ENCODE measurements at regions not wholly inside any gene's neighbourhood (a gene's known extent, or its start where the extent isn't known, plus 50 kb on each side); places are given as distances from the start of the nearest gene placed in this dataset.
"Not testable (repeated sequence)": the region's sequence is repeated elsewhere in the genome, so short reads cannot be mapped to it uniquely, and the experiment has no call there.

DNA sequence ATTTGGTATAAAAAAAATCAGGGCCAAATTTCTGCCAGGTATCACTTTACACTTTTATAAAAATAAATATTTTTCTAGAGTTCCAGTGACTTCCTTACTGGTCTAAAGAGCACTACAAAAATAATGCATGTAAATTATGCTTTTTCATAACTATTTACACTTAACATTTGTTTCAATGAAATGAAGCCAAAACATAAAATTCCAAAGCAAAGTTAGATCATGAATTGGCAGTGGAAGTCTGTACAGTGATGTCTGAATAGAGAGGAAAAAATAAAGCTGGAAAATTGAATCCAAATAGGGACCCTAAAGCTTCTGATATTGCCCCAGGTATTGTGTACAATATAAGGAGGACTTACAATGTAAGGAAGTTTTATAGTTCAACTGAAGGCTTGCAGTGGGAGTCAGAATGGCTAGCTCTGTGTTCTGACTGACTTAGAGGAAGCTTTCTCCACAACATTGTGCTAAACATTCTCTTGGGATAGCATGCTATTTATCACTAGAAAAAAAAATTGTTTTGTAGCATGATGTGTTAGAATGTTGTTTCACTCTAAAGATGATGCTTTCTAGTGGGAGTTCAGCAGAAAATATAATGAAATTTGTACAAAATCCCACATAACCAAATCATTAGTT lies 288.2 kb upstream of the UGT8 start:
- DNase-seq: no peak

DNA sequence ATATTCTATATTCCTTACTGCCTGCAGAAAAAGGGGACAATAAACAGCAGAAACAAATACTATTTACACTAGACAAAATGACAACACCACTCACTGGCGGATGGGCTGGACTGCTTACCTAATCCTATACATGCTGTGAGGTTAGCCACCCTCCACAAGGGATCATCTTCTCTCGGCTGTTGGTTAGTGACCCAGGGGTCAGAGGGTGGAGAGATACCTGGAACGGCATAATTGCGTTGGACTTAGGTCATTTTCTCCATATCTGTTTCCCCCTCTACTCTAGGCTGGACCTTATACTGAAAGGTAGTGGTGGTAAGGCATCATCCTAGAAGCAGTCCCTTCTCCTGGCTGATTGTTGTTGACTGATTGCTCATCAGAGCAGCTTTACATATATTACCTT lies 286.8 kb upstream of the UGT8 start:
- DNase-seq: no peak

DNA sequence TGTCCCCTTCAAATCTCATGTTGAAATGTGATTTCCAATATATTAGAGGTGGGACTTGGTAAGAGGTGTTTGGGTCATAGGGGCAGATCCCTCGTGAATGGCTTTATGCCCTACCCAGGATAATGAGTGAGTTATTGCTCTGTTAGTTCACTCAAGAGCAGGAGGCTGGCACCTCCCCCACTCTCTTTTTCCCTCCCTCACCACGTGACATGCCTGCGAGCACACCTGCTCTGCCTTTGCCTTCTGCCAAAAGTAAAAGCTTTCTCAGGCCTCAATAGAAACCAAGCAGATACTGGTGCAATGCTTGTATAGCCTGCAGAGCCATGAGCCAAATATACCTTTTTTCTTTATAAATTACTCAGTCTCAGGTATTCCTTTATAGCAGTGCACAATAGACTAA lies 286.3 kb upstream of the UGT8 start:
- no peak for DNase-seq

DNA sequence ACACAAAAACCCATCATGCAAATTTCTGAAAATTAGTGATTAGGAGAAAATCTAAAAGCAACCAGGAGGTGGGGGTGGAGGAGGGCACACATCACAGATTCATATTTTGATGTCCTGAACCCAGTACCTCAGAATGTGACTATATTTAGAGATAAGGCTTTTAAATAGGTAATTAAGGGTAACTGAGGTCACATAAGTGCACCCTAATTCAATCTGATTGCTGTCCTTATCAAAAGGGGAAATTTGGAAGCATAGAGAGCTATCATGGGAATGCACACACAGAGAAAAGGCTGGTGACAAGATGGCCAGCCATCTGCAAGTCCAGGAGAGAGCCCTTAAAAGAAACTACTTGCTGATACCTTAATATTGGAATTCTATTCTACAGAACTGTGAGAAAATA lies 281.8 kb upstream of the UGT8 start:
- no peak for DNase-seq

DNA sequence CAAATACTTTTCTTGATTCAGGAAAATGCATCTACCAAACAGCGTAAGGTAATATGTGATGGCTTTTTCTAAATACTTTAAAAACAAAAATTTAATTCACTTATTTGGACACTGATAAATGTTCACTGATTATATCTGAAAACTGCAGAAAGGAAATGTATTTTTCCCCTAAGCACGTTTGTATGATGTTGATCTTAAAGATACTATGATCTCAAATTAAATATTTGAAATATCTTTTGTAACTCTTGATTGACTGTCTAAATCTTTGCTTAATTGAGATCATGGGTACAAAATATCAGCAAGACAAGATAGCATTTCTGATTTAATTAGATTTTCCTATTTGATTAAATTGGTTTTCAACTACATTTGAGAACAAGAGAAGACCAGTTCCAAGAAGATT lies 281.0 kb upstream of the UGT8 start:
- no peak for DNase-seq

DNA sequence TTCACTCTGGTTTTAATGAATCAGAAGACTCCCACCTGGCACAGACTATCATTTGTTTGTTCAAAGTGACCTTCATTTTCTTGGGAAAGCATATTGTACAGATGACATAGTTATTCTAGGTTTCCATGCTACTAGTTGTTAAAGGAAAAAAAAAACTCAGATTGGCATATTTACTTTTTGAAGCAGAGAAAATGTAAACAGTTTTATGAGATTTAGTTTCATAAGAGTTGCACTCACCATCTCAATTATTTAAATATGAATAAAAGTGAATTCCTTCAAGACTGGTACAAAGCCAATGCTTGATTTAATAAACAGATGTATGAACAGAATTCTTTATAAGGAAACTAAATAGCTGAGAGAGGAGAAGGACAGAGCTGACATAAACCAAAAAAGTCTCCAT lies 280.3 kb upstream of the UGT8 start:
- no peak for DNase-seq

DNA sequence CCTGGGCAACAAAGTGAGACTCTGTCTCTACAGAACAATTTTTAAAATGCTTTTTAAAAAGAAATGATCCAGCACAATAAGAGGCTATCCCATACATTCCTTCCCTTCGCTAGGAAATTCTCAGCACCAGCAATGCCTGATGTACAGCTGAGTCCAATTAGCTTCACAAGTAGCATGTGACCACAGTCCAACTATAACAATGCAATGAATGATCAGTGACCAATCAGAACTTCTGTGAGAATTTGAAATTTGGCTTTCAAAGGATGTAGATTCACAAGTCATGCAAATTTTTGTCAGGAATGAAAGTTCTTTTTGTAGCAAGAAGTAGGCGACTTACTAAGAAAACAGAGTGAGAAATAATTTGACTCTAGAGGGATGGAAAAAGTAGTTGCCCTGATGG lies 278.5 kb upstream of the UGT8 start:
- no peak for DNase-seq

DNA sequence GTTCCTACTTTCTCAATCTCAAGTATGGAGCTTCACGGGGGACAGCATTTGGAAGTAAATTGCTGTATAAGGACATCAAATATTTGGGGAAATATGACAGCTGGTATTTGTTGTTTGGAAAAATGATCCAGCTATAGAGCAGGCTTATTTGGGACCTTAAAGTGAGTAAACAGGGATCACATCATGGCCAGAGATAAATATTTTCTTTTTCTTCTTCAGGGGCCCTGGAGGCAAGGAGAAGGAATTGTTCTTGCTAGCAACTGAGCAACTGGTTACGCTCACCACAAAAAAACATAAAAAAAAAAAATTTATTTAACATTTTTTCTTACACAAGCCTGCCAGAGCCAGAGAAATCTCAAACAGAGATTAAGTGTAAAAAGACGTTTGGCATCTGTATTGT lies 277.2 kb upstream of the UGT8 start:
- DNase-seq: no peak

DNA sequence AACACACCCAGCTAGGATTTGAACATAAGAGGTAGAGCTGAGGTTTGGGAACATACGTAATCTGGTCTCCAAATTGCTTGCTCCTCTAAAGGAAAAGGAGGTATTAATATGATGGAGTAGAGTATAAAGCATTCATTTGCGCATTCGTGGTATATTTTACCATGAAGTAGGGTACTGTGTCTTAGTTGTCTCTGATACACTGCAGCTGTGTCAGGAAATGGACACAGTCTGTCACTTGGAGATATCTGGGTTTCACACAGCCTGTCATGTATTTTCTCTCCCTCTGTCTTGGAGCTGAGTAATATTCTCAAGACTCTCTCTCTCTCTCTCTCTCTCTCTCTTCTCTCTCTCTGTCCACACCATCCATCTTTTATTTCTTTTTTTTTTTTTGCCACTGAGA lies 274.8 kb upstream of the UGT8 start:
- no peak for DNase-seq

DNA sequence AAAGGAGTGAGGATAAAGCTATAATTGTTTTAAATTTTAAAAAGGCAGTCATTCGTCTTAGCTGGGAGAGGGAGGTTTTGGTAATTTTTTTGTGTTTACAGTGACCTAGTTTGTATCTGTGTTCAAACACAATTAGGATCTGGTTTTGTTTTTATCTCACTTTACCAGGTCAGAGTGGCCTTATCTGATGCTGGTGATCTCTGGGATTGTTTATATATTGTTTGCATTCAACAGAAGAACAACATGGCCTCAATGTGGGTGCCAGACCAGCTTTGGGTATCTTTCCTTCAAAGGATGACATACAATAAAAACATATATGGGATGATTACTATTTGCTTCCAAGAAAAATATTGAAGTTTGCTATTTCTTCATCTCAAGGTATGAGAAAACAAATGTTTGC lies 272.2 kb upstream of the UGT8 start:
- no peak for DNase-seq

DNA sequence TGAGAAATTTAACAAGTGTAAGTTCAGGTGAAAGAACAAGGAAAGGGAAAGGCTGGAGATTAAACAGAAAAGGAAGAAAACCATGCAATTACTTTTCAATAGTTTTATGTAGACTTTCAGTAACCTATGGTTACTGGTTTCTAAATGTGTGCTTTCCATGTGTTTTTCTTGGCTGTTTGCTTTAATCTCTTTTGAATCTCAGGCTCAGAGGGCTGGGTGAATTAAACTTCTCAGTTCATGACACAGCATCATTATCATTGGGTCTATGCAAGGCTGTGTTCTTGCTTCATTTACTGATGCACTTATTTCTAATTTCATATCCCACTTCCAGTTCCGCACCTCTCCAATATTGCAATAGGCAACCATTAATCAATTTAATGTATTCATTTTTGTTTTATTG lies 266.5 kb upstream of the UGT8 start:
- no peak for DNase-seq

DNA sequence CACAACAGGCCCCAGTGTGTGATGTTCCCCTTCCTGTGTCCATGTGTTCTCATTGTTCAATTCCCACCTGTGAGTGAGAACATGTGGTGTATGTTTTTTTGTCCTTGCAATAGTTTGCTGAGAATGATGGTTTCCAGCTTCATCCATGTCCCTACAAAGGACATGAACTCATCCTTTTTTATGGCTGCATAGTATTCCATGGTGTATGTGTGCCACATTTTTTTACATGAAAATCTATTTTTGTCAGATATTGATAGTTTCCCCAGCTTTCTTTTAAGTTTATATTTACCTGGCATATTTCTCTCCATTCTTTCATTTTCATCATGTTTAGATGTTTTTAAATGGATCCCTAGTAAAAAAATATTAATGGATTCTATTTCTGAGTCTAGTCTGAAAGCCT lies 264.2 kb upstream of the UGT8 start:
- DNase-seq: not testable (repeated sequence)

DNA sequence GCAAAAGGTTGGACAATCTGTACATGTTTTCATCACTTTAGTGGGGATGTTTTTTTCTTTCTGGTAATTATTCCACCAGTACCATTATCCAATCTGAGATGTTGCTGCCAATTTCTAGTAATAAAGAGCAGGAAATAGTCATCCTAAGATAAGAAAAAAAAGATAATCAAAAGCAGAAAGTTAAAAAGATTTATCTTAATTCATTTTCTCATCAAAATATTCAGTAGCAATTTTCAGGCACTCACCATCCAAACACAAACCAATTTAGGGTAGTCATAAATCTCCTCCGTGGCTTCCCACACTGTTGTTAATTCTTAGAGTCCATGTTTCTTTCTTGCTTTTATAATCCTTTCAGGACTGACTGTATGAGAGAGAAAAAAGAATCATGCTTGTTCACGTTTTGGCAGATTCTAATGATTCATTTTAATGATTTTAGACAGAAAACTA lies 263.7 kb upstream of the UGT8 start:
- DNase-seq: no peak

DNA sequence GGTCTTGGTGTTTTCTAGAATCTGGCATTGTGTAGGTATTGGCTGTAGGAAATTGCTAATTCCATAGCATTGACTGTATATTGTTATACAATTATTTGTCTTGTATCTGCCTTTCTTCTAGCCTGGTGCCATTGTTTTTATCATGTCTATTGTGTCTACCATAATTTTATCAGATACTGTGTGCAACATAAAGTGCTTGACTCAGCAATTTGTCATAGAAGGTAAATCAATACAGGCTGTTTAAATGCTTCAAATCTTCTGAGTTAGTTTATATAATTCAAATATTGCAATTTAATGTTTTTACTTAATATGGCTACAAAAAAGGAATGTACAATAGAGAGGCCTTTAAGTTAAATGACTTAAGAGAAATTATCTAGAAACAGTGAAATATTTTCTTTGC lies 263.3 kb upstream of the UGT8 start:
- no peak for DNase-seq

DNA sequence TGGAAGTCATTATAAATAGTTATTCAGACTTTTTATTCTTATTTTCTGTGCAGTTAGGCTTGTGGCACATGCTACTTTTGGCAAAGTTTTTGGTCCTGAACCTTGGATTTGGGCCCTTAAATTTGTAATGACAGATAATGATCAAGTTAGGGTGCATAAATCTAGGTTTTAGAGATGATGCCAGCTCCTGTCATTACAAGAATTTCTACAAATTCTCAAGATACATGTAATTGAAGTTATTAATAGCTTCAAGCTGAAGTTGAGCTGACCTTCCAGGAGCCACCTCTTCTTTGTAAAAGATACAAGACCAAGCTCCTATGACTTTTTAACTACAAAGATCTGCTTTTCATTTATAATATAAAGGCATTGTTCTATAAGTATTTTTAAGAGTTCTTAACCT lies 255.6 kb upstream of the UGT8 start:
- DNase-seq: no peak

DNA sequence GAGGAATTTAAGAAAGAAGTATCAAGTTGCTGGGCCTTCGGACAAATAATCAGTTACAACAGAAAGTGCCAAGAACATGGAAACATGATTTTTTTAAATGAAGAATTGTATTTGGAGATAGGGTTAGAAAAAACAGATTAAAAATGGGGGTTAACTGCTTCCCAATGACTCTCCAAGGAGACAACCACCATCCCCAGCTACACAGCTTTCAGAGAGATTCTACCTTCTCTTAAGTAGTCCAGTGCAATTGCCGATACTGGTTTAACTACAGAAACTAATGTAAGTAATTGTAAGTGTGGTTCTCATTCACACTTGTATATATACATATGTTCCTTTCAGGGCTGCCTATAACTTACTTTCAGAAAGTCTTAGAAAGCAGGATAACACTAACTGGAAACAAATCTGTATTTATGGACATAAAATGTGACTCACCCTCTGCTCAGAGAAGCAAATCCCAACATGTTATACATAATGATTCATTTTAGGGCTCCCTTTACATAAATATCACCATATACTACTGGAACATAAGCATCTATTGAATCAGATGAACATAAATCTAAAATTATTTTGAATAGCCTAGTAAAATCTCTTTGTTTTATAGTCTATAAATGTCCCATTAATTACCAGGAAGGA lies 248.9 kb upstream of the UGT8 start:
- DNase-seq: no peak

DNA sequence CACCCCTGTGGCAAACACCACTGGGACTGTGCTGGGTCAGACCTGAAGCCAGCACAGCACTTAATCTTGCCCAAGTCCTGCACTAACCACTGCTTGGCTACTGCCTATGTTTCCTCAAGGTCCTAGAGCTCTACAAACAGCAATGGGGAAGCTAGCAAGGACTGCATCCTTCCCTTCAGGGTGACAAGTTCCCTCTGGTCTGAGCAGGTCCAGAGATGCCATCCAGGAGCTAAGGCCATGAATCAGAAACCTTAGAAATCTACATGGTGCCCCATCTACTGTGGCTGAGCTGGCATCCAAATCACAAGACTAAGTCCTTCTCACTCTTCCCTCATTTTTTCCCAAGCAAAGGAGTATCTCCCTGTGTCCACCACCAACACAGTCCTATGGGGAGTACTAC lies 239.7 kb upstream of the UGT8 start:
- no peak for DNase-seq

DNA sequence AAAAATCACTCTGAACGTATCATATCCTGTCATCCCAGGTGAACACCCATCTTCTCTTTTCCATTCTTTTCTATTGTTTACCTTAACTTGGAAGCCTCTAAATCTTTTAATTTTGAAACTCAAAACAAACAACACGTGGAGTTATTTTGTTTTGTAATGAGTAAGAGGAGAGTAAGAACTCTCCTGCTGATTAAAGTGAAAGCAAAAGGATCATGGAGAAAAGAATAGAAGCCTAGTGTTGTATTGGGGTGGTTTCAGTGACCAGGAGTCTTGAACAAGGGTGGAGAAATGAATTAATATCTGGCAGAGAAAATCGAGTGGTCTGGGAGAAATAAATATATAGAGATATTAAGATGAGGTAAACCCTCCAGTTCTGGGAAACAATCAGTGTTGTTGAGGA lies 237.4 kb upstream of the UGT8 start:
- DNase-seq: no peak

DNA sequence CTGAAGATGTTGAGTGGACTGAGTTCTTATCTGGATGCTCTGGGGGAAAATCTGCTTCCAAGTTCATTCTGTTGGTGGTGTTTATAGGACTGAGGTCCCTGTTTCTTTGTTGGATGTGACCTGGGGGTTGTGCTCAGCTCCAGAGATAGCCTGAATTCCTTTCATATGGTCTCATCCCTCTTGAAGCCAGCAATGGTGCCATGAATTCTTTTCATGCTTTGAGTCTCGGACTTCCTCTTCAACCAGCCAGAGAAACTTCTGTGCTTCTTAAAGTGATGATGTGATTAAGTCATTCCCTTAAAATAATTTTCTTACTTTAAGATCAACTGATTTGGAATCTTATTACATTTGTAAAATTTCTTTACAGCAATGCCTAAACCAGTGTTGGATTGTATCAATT lies 233.8 kb upstream of the UGT8 start:
- DNase-seq: no peak

DNA sequence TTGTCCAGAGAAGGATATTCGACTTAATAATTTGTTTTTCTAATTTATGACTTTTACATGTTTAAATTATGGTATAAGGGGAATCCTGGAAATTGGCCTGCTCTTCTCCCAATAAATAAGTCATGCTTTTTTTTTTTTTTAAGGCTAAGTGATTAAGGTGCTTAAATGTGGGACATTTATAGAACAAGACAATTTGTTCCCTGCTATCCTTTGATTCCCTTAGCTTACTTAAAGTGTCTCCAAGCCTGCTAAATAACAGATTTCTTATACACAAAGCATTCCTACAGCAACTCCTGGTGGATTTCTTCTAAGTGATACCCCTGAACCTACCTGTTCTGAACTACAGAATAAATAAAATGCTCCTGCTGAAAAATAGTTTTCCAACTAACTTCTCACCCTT lies 233.0 kb upstream of the UGT8 start:
- no peak for DNase-seq

DNA sequence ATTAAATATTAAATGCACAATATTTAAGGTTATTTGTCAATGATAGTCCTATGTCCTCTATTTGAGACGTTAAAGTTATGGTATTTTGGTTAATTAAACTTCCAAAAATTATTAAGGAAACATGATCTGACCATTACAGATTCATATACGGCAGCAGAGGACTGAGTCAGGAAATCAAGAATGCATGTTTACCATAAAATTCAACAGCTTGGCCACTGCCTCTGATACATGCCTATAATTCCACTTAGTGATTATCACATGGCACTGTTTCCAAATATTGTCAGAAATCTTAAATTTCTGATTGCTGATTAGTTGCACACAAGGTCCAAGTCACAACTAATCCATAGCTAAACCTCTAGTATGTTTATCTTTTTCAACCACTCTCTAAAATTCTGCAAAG lies 232.2 kb upstream of the UGT8 start:
- no peak for DNase-seq

DNA sequence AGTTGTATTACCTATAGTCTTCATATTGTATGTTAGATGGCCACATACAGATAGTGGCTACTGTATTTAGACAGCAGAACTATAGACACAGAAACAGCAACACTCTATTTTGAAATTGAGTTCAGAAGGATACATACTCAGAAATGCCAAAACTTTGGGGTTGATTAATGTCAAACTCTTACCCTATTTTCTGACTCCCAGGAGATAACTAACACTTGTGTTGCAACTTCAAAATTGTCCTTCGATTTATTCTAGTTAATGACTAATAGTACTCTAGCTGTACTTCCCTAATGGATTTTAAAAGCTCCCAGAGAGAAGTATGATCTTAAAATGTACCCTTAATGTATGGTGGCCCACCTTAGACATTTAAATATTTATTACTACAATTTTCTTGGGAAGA lies 229.9 kb upstream of the UGT8 start:
- no peak for DNase-seq

DNA sequence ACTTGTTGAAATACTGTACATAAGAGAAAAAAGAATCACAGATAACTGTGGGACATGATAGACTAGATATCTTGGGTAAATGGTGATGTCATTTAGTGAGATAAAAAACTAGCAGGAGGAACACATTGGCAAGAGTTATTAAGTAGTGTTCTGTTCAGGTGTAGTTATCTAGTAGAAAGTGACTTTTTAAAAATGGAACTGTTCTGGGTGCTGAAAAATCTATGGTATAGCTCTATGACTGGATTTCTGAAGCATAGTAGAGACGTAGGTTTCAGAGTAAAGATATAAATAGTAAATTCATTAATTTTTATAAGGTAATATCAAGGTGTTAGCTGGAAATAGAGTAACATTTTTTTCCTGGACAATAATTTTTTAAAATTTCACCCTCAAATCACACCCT lies 225.1 kb upstream of the UGT8 start:
- DNase-seq: no peak

DNA sequence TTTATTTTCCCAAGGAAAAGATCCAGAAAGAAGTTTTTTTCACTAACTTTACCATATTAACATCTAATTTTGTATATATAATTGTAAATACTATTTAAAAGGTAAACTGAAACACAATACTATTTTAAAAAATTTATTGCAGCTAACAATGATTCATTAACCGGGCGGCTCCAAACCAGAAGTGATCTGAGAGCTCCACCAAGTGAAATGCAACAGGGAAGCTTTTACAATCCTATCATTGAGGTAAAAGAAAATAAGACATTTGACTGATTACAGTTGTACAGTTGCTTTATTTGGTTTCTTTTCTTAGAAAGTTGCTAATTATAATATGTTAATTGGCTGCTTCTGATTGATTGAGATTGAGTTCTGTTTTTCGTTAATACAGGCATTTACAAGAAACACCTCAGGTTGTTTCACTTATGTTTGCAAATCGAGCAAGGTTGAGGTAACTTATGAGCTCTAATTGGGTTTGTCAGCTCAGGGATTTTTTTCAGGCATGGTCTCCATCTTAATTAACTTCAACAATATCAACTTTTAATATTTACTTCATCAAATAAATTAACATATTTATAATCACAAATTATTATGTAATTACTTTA lies 220.2 kb upstream of the UGT8 start:
- no peak for DNase-seq

DNA sequence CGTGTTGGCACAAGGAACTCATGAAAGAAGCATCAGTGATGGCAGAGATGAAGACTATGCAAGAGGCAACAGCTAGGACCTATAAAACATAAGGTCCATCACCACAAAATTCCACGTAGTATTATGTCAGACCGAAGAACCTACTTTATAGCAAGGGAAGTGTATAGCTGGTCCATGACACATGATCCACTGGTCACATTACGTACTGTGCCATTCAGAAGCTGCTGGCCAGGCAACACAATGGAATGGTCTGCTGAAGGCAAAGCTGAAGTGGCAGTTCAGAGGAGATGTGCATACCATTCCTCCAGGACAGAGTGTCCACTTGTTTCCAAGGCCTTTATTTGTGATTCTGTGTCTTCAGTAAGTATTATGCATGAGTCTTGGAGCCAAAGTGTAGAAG lies 215.5 kb upstream of the UGT8 start:
- no peak for DNase-seq
